Lung (tissue), 11 donors: ENCODE measurements at regions not wholly inside any gene's neighbourhood (a gene's known extent, or its start where the extent isn't known, plus 50 kb on each side); places are given as distances from the start of the nearest gene placed in this dataset.
A peak's percentile ranks its signal among the peaks of the same experiment; 100 is the strongest.

Source experiments
- ATAC-seq: fragments of 200-7000 bp; cut with Tn5 transposase; one replicate; pipeline ENCODE4 v1.9.1; 2020; ENCODE audit warnings: moderate number of reproducible peaks; ENCODE audit not compliant: insufficient read depth, low FRiP score
- DNase-seq, 3 donors: peaks; one replicate each; pipeline ENCODE4 v3.0.0-alpha.2; 2013 to 2017
- H3K27ac ChIP-seq, 2 donors: one replicate each; pipeline ENCODE4 v1.5.1; 2013; ENCODE audit warnings: mild to moderate bottlenecking in 2 of 2, moderate library complexity in 2 of 2, control low read depth in 1 of 2, inconsistent platforms in 1 of 2, low read depth in 1 of 2, low read length in 1 of 2
- H3K27me3 ChIP-seq, 3 donors: one replicate each; pipeline ENCODE4 v1.5.1; 2013; ENCODE audit warnings: low read length in 2 of 3; ENCODE audit not compliant: control insufficient read depth in 3 of 3, insufficient read depth in 3 of 3
- H3K36me3 ChIP-seq, 4 donors: one replicate each; pipeline ENCODE4 v1.5.1; 2013; ENCODE audit warnings: low read length in 4 of 4, mild to moderate bottlenecking in 1 of 4, moderate library complexity in 1 of 4; ENCODE audit not compliant: control insufficient read depth in 4 of 4, insufficient read depth in 4 of 4
- H3K4me1 ChIP-seq, 5 donors: one replicate each; pipeline ENCODE4 v1.5.1; 2013; ENCODE audit warnings: low read length in 5 of 5, mild to moderate bottlenecking in 2 of 5, moderate library complexity in 1 of 5; ENCODE audit not compliant: control insufficient read depth in 5 of 5, insufficient read depth in 5 of 5
- H3K4me3 ChIP-seq: one replicate; pipeline ENCODE4 v1.5.1; 2013; ENCODE audit warnings: mild to moderate bottlenecking, control low read depth, moderate library complexity
- H3K9ac ChIP-seq, 2 donors: one replicate each; pipeline ENCODE4 v1.5.1; 2013; ENCODE audit warnings: low read length in 2 of 2, control low read depth in 1 of 2; ENCODE audit not compliant: insufficient read depth in 1 of 2
- H3K9me3 ChIP-seq, 4 donors: one replicate each; pipeline ENCODE4 v1.5.1; 2013; ENCODE audit warnings: low read length in 3 of 4, mild to moderate bottlenecking in 1 of 4, moderate library complexity in 1 of 4; ENCODE audit not compliant: control insufficient read depth in 4 of 4, insufficient read depth in 3 of 4
- CTCF ChIP-seq: IDR thresholded peaks from 2 replicates; pipeline ENCODE4 v1.5.1; 2012; ENCODE audit warnings: mild to moderate bottlenecking; ENCODE audit errors: control extremely low read depth, extremely low read depth
- WGBS, 2 donors: extraction: QIAGEN DNeasy Blood & Tissue Kit; methylation state at CpG; one replicate each; pipeline ENCODE4 v1.1.7; 2013; 5-methylcytosine and 5-hydroxymethylcytosine counted together
- donor health status: control.
- donor health status: control.
- donor health status: Bipolar disorder and iron deficiency.
- donor health status: healthy.
- donor health status: DM: yes; HTN: yes; CAD: no.

GRCh38 chr7:28350662-28351061, 61.7 kb upstream of the CREB5 start:
- Histone ChIP-seq H3K27me3 (no peaks in the 10 kb centered on the region), H3K27ac (no peak overlapping the region), H3K9me3 (no peaks in the 10 kb centered on the region), H3K4me1 (peaks cover 0 to 19% (median 5%) of the 10 kb centered on the region in 5 donors), H3K9ac (no peak overlapping the region), H3K36me3 (no peaks in the 10 kb centered on the region), H3K4me3 (no peak overlapping the region)
- WGBS, 2 donors, result 94 to 97% methylated on average over 4 of the region's 4 CpGs
- ATAC-seq, result no peak
- DNase-seq, result no peak
- TF ChIP-seq CTCF, result no peak

GRCh38 chr7:28351450-28351849, 60.9 kb upstream of the CREB5 start:
- no peak for ATAC-seq
- Histone ChIP-seq H3K27me3 (no peaks in the 10 kb centered on the region), H3K4me3 (no peak overlapping the region)

GRCh38 chr7:28354601-28355402, 57.5 kb upstream of the CREB5 start:
- ATAC-seq (no peak), DNase-seq (no peak)
- no peaks in the 10 kb centered on the region for H3K36me3 ChIP-seq
- H3K27me3 ChIP-seq, result no peaks in the 10 kb centered on the region
- WGBS, 2 donors, result 92 to 94% methylated on average over 8 of the region's 8 CpGs
- TF ChIP-seq CTCF, result no peak
- no peaks in the 10 kb centered on the region for H3K4me1 ChIP-seq
- no peak overlapping the region for H3K4me3 ChIP-seq
- peak overlapping the region in 1 of 2 donors; percentile 5 for H3K27ac ChIP-seq
- H3K9ac ChIP-seq, result no peak overlapping the region
- no peaks in the 10 kb centered on the region for H3K9me3 ChIP-seq

More at GRCh38 chr7:28351450-28351849, 60.9 kb upstream of the CREB5 start:
- no peak for TF ChIP-seq CTCF
- Histone ChIP-seq H3K36me3 (no peaks in the 10 kb centered on the region), H3K27ac (no peak overlapping the region), H3K9me3 (no peaks in the 10 kb centered on the region), H3K9ac (no peak overlapping the region), H3K4me1 (peaks cover 0 to 16% (median 5%) of the 10 kb centered on the region in 5 donors)
- DNase-seq, result no peak
- 80 to 93% methylated on average over 1 of the region's 1 CpG for WGBS, 2 donors
